Activated T-helper 1 cell treated with anti-CD3 and anti-CD28 coated beads, Interleukin-12 subunit alpha, Interleukin-12 subunit beta, Interleukin-2, Interleukin-4 antibody, amounts not matched to agents 30 ng/mL and 10 ng/mL and 1 ng/mL, durations not matched to agents 14 hours and 24 hours and 36 hours (primary cell): ENCODE measurements at regions not wholly inside any gene's neighbourhood (a gene's known extent, or its start where the extent isn't known, plus 50 kb on each side); places are given as distances from the start of the nearest gene placed in this dataset.

Experiments
- DNase-seq: peaks from one replicate; pipeline ENCODE4 v3.0.0; 2021; ENCODE audit warnings: low spot score
- H3K27ac Mint-ChIP-seq: one replicate; pipeline ENCODE4 v1.8.0; 2021; ENCODE audit warnings: mild to moderate bottlenecking, mixed read lengths
- H3K27me3 Mint-ChIP-seq: one replicate; pipeline ENCODE4 v1.8.0; 2022; ENCODE audit warnings: mild to moderate bottlenecking, moderate library complexity, mixed read lengths; ENCODE audit not compliant: insufficient read depth
- H3K36me3 Mint-ChIP-seq: one replicate; pipeline ENCODE4 v1.8.0; 2021; ENCODE audit warnings: low read depth, mixed read lengths
- H3K4me1 Mint-ChIP-seq: one replicate; pipeline ENCODE4 v1.8.0; 2021; ENCODE audit warnings: low read depth, mixed read lengths
- H3K4me3 Mint-ChIP-seq: one replicate; pipeline ENCODE4 v1.8.0; 2021; ENCODE audit warnings: mild to moderate bottlenecking, moderate library complexity, mixed read lengths
- H3K9me3 Mint-ChIP-seq: one replicate; pipeline ENCODE4 v1.8.0; 2021; ENCODE audit warnings: mixed read lengths
- intact Hi-C: fragments of 100-400 bp; cut with micrococcal nuclease; formaldehyde crosslinking; loops from one replicate; pipeline ENCODE4 v1.15.1; 2024

- peaks cover 6% of the 10 kb centered on the region for H3K27me3 Mint-ChIP-seq
- no peaks in the 10 kb centered on the region for H3K36me3 Mint-ChIP-seq
- no peak overlapping the region for H3K4me3 Mint-ChIP-seq
- no peaks in the 10 kb centered on the region for H3K9me3 Mint-ChIP-seq
- peaks cover 52% of the 10 kb centered on the region for H3K4me1 Mint-ChIP-seq
- no peak overlapping the region for H3K27ac Mint-ChIP-seq
- intact Hi-C loops: loop anchor here (10.0 kb wide), 1 partner anchor 802 kb away; the partner anchor contains the start of gene NBEAL1
- DNase-seq: no peak
Observed at GRCh38 chr2:203817147-203817546, 50.4 kb upstream of the CTLA4 start.
